ENCODE measurements at regions not wholly inside any gene's neighbourhood (a gene's known extent, or its start where the extent isn't known, plus 50 kb on each side); places are given as distances from the start of the nearest gene placed in this dataset.

GRCh38 chr2:145033438-145033837 is 513.5 kb upstream of the ZEB2 start:
- no peak for TF ChIP-seq POLR2A (IDR thresholded peaks at IDR 0.05)
- TF ChIP-seq CTCF (IDR thresholded peaks at IDR 0.05) = no peak
- H3K36me3 ChIP-seq = no peaks in the 10 kb centered on the region
- no peaks in the 10 kb centered on the region for H3K4me1 ChIP-seq
- H3K27ac ChIP-seq = no peak overlapping the region
- intact Hi-C loops (cut with DNase I; ENCODE audit: low total_unique reads) = no loop called here
- no peak for DNase-seq
- H3K4me3 ChIP-seq = no peak overlapping the region
- no peaks in the 10 kb centered on the region for H3K27me3 ChIP-seq
- no peaks in the 10 kb centered on the region for H3K9me3 ChIP-seq

GRCh38 chr2:145032791-145033190 is 512.9 kb upstream of the ZEB2 start:
- Histone ChIP-seq H3K27me3 (no peaks in the 10 kb centered on the region), H3K36me3 (no peaks in the 10 kb centered on the region), H3K4me3 (no peak overlapping the region), H3K9me3 (no peaks in the 10 kb centered on the region), H3K27ac (no peak overlapping the region), H3K4me1 (no peaks in the 10 kb centered on the region)
- no peak for DNase-seq
- TF ChIP-seq POLR2A (IDR thresholded peaks at IDR 0.05) (no peak), CTCF (IDR thresholded peaks at IDR 0.05) (no peak)
- intact Hi-C loops (cut with DNase I; ENCODE audit: low total_unique reads) = no loop called here

- Histone ChIP-seq H3K27ac (no peak overlapping the region), H3K9me3 (no peaks in the 10 kb centered on the region), H3K27me3 (no peaks in the 10 kb centered on the region), H3K4me3 (no peak overlapping the region), H3K4me1 (no peaks in the 10 kb centered on the region), H3K36me3 (no peaks in the 10 kb centered on the region)
- no peak for DNase-seq
- intact Hi-C loops (cut with DNase I; ENCODE audit: low total_unique reads) = no loop called here
- TF ChIP-seq POLR2A (IDR thresholded peaks at IDR 0.05) = no peak
- TF ChIP-seq CTCF (IDR thresholded peaks at IDR 0.05) = no peak
Measured at GRCh38 chr2:145029873-145030272, 510.0 kb upstream of the ZEB2 start.

GRCh38 chr2:145029081-145029480 is 509.2 kb upstream of the ZEB2 start:
- Histone ChIP-seq H3K36me3 (no peaks in the 10 kb centered on the region), H3K4me3 (no peak overlapping the region), H3K4me1 (no peaks in the 10 kb centered on the region), H3K27ac (no peak overlapping the region), H3K27me3 (no peaks in the 10 kb centered on the region), H3K9me3 (no peaks in the 10 kb centered on the region)
- DNase-seq = no peak
- intact Hi-C loops (cut with DNase I; ENCODE audit: low total_unique reads) = no loop called here
- TF ChIP-seq CTCF (IDR thresholded peaks at IDR 0.05) (no peak), POLR2A (IDR thresholded peaks at IDR 0.05) (no peak)

- Histone ChIP-seq H3K4me1 (no peaks in the 10 kb centered on the region), H3K4me3 (no peak overlapping the region), H3K27me3 (no peaks in the 10 kb centered on the region), H3K27ac (no peak overlapping the region), H3K36me3 (no peaks in the 10 kb centered on the region), H3K9me3 (no peaks in the 10 kb centered on the region)
- intact Hi-C loops (cut with DNase I; ENCODE audit: low total_unique reads) = no loop called here
- no peak for DNase-seq
- TF ChIP-seq CTCF (IDR thresholded peaks at IDR 0.05) = no peak
- no peak for TF ChIP-seq POLR2A (IDR thresholded peaks at IDR 0.05)
Measured at GRCh38 chr2:145028101-145028920, 508.4 kb upstream of the ZEB2 start.

All from uterus (tissue), 3 donors.